Adrenal gland (tissue), 9 donors: ENCODE measurements at regions not wholly inside any gene's neighbourhood (a gene's known extent, or its start where the extent isn't known, plus 50 kb on each side); places are given as distances from the start of the nearest gene placed in this dataset.

Experiments
- DNase-seq, 7 donors: peaks; one replicate each; pipeline ENCODE4 v3.0.0-alpha.2; 2019 to 2020
- H3K27ac ChIP-seq, 5 donors: fragments of 200-600 bp; sonication (generic) in 4 of 5; 1 replicate in 3 of 5; 2 replicates in 2 of 5; pipeline versions ENCODE4 v1.5.1 to v1.8.0; 2016 to 2020; ENCODE audit warnings: mild to moderate bottlenecking in 1 of 5
- H3K27me3 ChIP-seq: fragments of 200-600 bp; 2 replicates; pipeline ENCODE4 v1.8.0; 2021
- H3K36me3 ChIP-seq, 2 donors: fragments of 200-600 bp; replicated peaks in 1 of 2; 1 replicate in 1 of 2; 2 replicates in 1 of 2; pipeline versions ENCODE4 v1.5.1 to v1.8.0; 2018 to 2022
- H3K4me1 ChIP-seq, 2 donors: fragments of 200-600 bp; replicated peaks in 1 of 2; 1 replicate in 1 of 2; 2 replicates in 1 of 2; pipeline versions ENCODE4 v1.5.1 to v1.8.0; 2018 to 2021
- H3K4me3 ChIP-seq, 4 donors: fragments of 200-600 bp; sonication (generic) in 3 of 4; one replicate each; pipeline ENCODE4 v1.5.1; 2016 to 2018
- H3K9me3 ChIP-seq, 3 donors: fragments of 200-600 bp; sonication (generic) in 1 of 3; replicated peaks in 1 of 3; 1 replicate in 2 of 3; 2 replicates in 1 of 3; pipeline versions ENCODE4 v1.5.1 to v1.8.0; 2016 to 2021
- POLR2A ChIP-seq, 2 donors: fragments of 450-650 bp; IDR thresholded peaks; one replicate each; pipeline ENCODE4 v1.6.1; 2017; ENCODE audit warnings: antibody characterized with exemption in 2 of 2, mild to moderate bottlenecking in 2 of 2, moderate library complexity in 1 of 2
- WGBS, 4 donors: extraction: QIAGEN DNeasy Blood & Tissue Kit in 2 of 4; methylation state at CpG; one replicate each; pipeline versions ENCODE4 v1.1.5 to v1.1.7; 2013 to 2017; 5-methylcytosine and 5-hydroxymethylcytosine counted together
- intact Hi-C, 2 donors: fragments of 100-400 bp; cut with DNase I; formaldehyde crosslinking; loops; one replicate each; pipeline versions ENCODE4 v1.14.1 to v1.15.0; 2022 to 2023
- TF ChIP-seq, protein P1 (sequence below), 6 experiments: fragments of 450-650 bp in 4 of 6; fragments of 200-600 bp in 2 of 6; sonication (generic) in 1 of 6; IDR thresholded peaks; 1 replicate in 5 of 6; 2 replicates in 1 of 6; pipeline versions ENCODE4 v1.5.1 to v1.8.0; 2016 to 2021; ENCODE audit warnings: antibody characterized with exemption in 6 of 6, mild to moderate bottlenecking in 2 of 6, moderate library complexity in 1 of 6
- donor health status: healthy with polysubstance abuse.
- donor health status: Bipolar disorder and iron deficiency.
- donor health status: DM: yes; HTN: yes; CAD: no.
- donor health status: DM: no; HTN: no; CAD: no.
- donor health status: DM: no; HTN: no; CAD: no.

DNA sequence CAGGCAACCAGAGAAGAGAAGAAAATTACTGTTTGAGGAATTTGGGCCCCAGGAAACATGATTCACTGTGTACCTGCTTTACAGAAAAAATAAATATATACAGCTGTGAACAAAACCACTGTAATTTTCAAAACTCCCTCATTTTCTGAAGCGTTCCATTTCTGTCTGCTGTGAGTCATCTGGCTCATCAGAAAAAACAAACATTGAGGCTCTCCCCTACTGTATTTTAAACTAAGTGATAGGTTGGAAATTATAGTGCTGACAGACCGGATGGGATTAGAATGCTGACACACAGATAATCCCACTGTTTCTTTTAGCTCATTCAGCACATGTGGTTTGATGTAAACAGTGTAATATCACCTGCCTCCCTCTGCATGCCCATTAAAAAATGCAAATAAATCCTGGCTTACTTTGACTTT, 847.0 kb downstream of the TRIML1 start:
- no peaks in the 10 kb centered on the region for H3K4me1 ChIP-seq
- H3K4me3 ChIP-seq, result no peak overlapping the region
- DNase-seq, result no peak
- no peaks in the 10 kb centered on the region for H3K36me3 ChIP-seq
- intact Hi-C loops, result no loop called here
- H3K27me3 ChIP-seq, result no peaks in the 10 kb centered on the region
- WGBS, 4 donors, result 55 to 58% (median 56%) methylated on average over 2 of the region's 2 CpGs
- TF ChIP-seq, protein P1, sequence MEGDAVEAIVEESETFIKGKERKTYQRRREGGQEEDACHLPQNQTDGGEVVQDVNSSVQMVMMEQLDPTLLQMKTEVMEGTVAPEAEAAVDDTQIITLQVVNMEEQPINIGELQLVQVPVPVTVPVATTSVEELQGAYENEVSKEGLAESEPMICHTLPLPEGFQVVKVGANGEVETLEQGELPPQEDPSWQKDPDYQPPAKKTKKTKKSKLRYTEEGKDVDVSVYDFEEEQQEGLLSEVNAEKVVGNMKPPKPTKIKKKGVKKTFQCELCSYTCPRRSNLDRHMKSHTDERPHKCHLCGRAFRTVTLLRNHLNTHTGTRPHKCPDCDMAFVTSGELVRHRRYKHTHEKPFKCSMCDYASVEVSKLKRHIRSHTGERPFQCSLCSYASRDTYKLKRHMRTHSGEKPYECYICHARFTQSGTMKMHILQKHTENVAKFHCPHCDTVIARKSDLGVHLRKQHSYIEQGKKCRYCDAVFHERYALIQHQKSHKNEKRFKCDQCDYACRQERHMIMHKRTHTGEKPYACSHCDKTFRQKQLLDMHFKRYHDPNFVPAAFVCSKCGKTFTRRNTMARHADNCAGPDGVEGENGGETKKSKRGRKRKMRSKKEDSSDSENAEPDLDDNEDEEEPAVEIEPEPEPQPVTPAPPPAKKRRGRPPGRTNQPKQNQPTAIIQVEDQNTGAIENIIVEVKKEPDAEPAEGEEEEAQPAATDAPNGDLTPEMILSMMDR (IDR thresholded peaks at IDR 0.05), result no peak
- no peak for TF ChIP-seq POLR2A (IDR thresholded peaks at IDR 0.05)
- H3K9me3 ChIP-seq, result no peaks in the 10 kb centered on the region
- no peak overlapping the region for H3K27ac ChIP-seq

DNA sequence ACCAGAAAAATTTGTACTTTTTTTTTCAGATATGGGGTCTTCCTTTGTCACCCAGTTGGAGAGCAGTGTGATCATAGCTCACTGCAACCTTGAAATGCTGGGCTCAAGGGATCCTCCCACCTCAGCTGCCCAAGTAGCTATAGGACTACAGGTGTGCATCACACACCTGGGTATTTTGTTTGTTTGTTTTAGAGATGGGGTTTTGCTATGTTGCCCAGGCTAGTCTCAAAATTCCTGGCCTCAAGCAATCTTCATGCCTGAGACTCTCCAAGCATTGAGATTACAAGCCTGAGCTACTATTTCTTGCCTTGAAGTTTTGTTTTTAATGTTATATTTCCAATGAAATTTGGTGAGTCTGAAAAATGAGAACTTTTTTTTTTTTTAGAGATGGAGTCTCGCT, 847.8 kb downstream of the TRIML1 start:
- H3K36me3 ChIP-seq, result no peaks in the 10 kb centered on the region
- H3K9me3 ChIP-seq, result no peaks in the 10 kb centered on the region
- no peaks in the 10 kb centered on the region for H3K27me3 ChIP-seq
- no peak for TF ChIP-seq POLR2A (IDR thresholded peaks at IDR 0.05)
- TF ChIP-seq, protein P1 (IDR thresholded peaks at IDR 0.05), result no peak
- intact Hi-C loops, result no loop called here
- H3K4me1 ChIP-seq, result no peaks in the 10 kb centered on the region
- 90 to 100% (median 96%) methylated on average over 1 of the region's 1 CpG for WGBS, 4 donors
- no peak overlapping the region for H3K27ac ChIP-seq
- no peak overlapping the region for H3K4me3 ChIP-seq
- no peak for DNase-seq

DNA sequence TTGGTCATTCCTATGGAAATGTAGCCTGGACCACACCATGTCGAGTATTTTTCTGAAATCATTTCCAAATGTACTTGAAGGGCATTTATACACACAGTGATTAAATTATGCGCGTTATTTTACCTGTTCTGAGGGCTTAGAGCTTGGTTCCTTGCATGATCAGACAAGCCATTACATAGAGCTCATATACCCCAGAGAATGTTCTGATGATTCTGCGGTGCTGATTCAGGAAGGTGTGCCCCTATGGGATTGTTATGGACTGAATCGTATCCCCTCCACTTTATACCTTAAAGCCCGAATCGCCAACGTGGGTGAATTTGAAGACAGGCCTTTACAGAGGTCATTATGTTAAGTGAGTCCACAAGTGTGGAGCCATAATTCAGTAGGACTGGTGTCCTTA, 848.9 kb downstream of the TRIML1 start:
- no peaks in the 10 kb centered on the region for H3K4me1 ChIP-seq
- intact Hi-C loops, result no loop called here
- 83 to 90% (median 85%) methylated on average over 8 of the region's 8 CpGs for WGBS, 4 donors
- DNase-seq, result no peak
- no peaks in the 10 kb centered on the region for H3K27me3 ChIP-seq
- TF ChIP-seq, protein P1 (IDR thresholded peaks at IDR 0.05), result no peak
- TF ChIP-seq POLR2A (IDR thresholded peaks at IDR 0.05), result no peak
- no peak overlapping the region for H3K4me3 ChIP-seq
- no peaks in the 10 kb centered on the region for H3K9me3 ChIP-seq
- H3K27ac ChIP-seq, result no peak overlapping the region
- H3K36me3 ChIP-seq, result no peaks in the 10 kb centered on the region

DNA sequence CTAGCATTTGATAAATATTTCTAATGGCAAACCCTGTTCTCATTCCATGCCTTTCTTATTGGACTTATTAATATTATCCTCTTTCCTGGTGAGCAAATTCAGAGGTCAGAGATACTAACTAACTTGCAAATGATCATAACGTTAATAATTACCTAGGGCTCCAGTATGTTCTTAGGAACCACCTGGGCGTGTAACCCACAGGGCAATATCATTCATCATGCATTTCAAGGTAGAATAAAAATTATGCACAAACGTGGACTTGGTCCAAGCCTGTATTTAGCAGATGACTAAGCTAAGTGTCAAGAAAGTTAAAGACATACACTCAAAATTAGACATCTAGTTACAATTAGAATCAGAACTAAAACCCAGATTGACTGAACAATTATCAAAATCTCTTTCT, 850.1 kb downstream of the TRIML1 start:
- Histone ChIP-seq H3K27me3 (no peaks in the 10 kb centered on the region), H3K4me1 (no peaks in the 10 kb centered on the region), H3K4me3 (no peak overlapping the region), H3K27ac (no peak overlapping the region), H3K9me3 (no peaks in the 10 kb centered on the region), H3K36me3 (no peaks in the 10 kb centered on the region)
- DNase-seq, result no peak
- 45 to 60% (median 49%) methylated on average over 3 of the region's 3 CpGs for WGBS, 4 donors
- no peak for TF ChIP-seq POLR2A (IDR thresholded peaks at IDR 0.05)
- TF ChIP-seq, protein P1 (IDR thresholded peaks at IDR 0.05), result no peak
- intact Hi-C loops, result no loop called here
